Upper lobe of left lung (tissue), 4 donors: ENCODE measurements at regions not wholly inside any gene's neighbourhood (a gene's known extent, or its start where the extent isn't known, plus 50 kb on each side); places are given as distances from the start of the nearest gene placed in this dataset.

Experiments used
- POLR2A ChIP-seq, 4 donors: fragments of 450-650 bp; IDR thresholded peaks; one replicate each; pipeline ENCODE4 v1.5.1; 2016 to 2017; ENCODE audit warnings: antibody characterized with exemption in 4 of 4, mild to moderate bottlenecking in 2 of 4
- POLR2AphosphoS5 ChIP-seq, 2 donors: sonication (generic); formaldehyde crosslinking; IDR thresholded peaks; one replicate each; pipeline ENCODE4 v1.5.1; 2017; ENCODE audit warnings: antibody characterized with exemption in 2 of 2
- TF ChIP-seq, protein P1 (sequence below), 6 experiments: fragments of 450-650 bp in 4 of 6; fragments of 200-600 bp in 2 of 6; sonication (generic) in 2 of 6; IDR thresholded peaks; one replicate each; pipeline ENCODE4 v1.5.1; 2016 to 2019; ENCODE audit warnings: antibody characterized with exemption in 6 of 6

DNA sequence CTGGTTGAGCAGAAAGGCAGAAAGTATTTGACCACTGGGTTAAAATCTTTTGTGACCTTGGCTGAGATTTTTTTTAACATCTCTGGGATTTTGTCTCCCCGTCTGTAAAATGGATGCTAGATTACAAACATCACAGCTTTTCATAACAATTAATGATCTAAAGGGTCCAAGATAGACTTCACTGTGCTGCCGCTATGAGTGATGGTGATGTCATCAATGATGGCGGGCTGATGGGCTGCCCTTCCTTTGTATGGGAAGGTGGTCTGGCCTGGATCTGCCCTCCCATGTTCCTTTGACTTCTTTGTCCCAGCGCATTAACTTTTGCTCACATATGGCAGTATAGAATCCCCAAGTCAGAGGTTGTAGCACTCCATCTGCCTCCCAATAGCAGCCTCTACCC is 116.7 kb downstream of the IRX5 start:
- TF ChIP-seq, protein P1, sequence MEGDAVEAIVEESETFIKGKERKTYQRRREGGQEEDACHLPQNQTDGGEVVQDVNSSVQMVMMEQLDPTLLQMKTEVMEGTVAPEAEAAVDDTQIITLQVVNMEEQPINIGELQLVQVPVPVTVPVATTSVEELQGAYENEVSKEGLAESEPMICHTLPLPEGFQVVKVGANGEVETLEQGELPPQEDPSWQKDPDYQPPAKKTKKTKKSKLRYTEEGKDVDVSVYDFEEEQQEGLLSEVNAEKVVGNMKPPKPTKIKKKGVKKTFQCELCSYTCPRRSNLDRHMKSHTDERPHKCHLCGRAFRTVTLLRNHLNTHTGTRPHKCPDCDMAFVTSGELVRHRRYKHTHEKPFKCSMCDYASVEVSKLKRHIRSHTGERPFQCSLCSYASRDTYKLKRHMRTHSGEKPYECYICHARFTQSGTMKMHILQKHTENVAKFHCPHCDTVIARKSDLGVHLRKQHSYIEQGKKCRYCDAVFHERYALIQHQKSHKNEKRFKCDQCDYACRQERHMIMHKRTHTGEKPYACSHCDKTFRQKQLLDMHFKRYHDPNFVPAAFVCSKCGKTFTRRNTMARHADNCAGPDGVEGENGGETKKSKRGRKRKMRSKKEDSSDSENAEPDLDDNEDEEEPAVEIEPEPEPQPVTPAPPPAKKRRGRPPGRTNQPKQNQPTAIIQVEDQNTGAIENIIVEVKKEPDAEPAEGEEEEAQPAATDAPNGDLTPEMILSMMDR (IDR thresholded peaks at IDR 0.05), result no peak
- TF ChIP-seq POLR2A (IDR thresholded peaks at IDR 0.05), result no peak
- TF ChIP-seq POLR2AphosphoS5 (IDR thresholded peaks at IDR 0.05), result no peak
